DND-41 (cell line): ENCODE measurements at regions not wholly inside any gene's neighbourhood (a gene's known extent, or its start where the extent isn't known, plus 50 kb on each side); places are given as distances from the start of the nearest gene placed in this dataset.

Experiments
- CTCF ChIP-seq: IDR thresholded peaks from 2 replicates; pipeline ENCODE4 v1.5.1; 2012; ENCODE audit warnings: borderline replicate concordance, low read length, moderate library complexity, mild to moderate bottlenecking; ENCODE audit not compliant: poor library complexity, severe bottlenecking; ENCODE audit errors: extremely low read depth
- EZH2 ChIP-seq: IDR thresholded peaks from 3 replicates; pipeline ENCODE4 v1.6.1; 2012; ENCODE audit warnings: borderline replicate concordance, low read depth, mild to moderate bottlenecking, moderate library complexity, low read length, inconsistent platforms; ENCODE audit not compliant: severe bottlenecking

- TF ChIP-seq CTCF, result no peak
- no peak for TF ChIP-seq EZH2
Measured at GRCh38 chr10:111548084-111548726, 471.4 kb downstream of the ADRA2A start.
